GM10248 (cell line): ENCODE measurements at regions not wholly inside any gene's neighbourhood (a gene's known extent, or its start where the extent isn't known, plus 50 kb on each side); places are given as distances from the start of the nearest gene placed in this dataset.

Experiments
- CTCF ChIA-PET: fragments of 300-600 bp; sonication (Branson Sonifier 250); formaldehyde crosslinking; extraction: SDS; loops from one replicate; lab custom pipeline; 2021; ENCODE audit warnings: antibody characterized with exemption; lab: Yijun Ruan, JAX
- POLR2A ChIA-PET: fragments of 350-650 bp; sonication (Branson Sonifier 250); formaldehyde crosslinking; extraction: SDS; loops from one replicate; lab custom pipeline; 2020; ENCODE audit warnings: antibody characterized with exemption; lab: Yijun Ruan, JAX
- DNase-seq: peaks from one replicate; pipeline ENCODE4 v3.0.0; 2012; ENCODE audit errors: extremely low spot score
- TF ChIP-seq, protein P1 (sequence below): IDR thresholded peaks from 2 replicates; pipeline ENCODE4 v1.5.1; 2012; ENCODE audit warnings: mild to moderate bottlenecking, low read depth; ENCODE audit errors: extremely low read depth, missing control alignments, control extremely low read depth

DNA sequence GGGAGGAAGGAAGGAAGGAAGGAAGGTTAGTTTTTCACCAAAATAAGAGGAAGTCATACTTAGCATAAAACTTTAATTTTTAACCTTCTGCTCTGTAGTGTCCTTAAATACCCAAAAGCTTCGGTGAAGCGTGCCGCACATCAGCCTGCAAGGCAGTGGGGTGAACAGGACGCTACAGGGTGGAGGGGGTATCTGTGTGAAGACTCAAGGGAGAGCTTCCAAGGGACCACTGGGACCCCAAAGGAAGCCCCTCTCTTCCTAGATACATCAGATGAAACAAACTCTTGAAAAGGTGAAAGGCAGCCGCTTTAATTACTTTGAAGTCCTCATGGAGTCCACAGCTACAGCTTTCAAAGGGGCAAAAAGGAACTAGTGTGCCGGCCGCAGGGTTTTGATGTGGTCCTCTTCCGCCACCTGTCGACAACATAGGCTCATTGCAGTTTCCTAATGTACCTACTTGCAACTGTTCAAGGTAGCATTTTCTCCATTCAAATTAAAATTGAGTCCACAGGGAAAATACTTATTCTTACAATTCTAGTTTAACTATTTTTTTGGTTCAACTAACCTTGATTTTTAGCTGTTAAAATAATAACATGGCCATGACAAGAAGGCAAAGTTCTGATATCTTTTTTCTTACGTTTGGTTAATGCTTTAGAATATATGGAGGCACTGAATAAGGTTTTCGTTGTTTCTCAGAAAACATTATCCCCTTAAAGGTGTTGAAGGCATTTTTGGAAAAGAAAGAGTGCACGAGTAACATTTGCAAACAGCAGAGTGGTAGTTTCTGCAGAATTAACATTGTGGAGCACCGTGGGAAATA, 135.0 kb upstream of the RIPOR2 start:
- TF ChIP-seq, protein P1, sequence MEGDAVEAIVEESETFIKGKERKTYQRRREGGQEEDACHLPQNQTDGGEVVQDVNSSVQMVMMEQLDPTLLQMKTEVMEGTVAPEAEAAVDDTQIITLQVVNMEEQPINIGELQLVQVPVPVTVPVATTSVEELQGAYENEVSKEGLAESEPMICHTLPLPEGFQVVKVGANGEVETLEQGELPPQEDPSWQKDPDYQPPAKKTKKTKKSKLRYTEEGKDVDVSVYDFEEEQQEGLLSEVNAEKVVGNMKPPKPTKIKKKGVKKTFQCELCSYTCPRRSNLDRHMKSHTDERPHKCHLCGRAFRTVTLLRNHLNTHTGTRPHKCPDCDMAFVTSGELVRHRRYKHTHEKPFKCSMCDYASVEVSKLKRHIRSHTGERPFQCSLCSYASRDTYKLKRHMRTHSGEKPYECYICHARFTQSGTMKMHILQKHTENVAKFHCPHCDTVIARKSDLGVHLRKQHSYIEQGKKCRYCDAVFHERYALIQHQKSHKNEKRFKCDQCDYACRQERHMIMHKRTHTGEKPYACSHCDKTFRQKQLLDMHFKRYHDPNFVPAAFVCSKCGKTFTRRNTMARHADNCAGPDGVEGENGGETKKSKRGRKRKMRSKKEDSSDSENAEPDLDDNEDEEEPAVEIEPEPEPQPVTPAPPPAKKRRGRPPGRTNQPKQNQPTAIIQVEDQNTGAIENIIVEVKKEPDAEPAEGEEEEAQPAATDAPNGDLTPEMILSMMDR: peak; percentile 78
- CTCF ChIA-PET: interaction anchor here (0.6 to 6.3 kb wide), 54 partner anchors 10 to 491 kb away, joined by 3 to 132 read pairs (median 6); no protein-coding TSS in a partner anchor
- peak; percentile 69 for DNase-seq
- POLR2A ChIA-PET: no interaction called here

DNA sequence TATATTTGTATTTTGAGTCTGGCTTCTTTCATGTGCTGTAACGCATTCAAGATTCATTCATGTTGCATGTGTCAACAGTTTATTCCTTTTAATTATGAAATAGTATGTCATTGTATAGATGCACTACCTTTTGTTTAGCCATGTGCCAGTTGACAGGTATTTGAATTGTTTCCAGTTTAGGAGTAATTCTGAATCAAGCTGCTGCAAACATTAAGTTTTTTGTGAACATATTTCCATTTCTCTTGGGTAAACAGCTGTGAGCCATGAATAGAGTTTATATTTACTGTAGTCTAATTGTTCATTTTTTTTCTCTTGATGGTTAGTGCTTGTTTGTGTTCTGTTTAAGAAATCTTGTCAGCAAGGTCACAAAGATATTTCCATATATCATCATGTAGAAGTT, 142.4 kb upstream of the RIPOR2 start:
- ChIA-PET CTCF (interaction anchor here (1.1 kb wide), 1 partner anchor 51 kb away, joined by 3 read pairs; no protein-coding TSS in a partner anchor), POLR2A (no interaction called here)
- TF ChIP-seq, protein P1: no peak
- DNase-seq: no peak

DNA sequence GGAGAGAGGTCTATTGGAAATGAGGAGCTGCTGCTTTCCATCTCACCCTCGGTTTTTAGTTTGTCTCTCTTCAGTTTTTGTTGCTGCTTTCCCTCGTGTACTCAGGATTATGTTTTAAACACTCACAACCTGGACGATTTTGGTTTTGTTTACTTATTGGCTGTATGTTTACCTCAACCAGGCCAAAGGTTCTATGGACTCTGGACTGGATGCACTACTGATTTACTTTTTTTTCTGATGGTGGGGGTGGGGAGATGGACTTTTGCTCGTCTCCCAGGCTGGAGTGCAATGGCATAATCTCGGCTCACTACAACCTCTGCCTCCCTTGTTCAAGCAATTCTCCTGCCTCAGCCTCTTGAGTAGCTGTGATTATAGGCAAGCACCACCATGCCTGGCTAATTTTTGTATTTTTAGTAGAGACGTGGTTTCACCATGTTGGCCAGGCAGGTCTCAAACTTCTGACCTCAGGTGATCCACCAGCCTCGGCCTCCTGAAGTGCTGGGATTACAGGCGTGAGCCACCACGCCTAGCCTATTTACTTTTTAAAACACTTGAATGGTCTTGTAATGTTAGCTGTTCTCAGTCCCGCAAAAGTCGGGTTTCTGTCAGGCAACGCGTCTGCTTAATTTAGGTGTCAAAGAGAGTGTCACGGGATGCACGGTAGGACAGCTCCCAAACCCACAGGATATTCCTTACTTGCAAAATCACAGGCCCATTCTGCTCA, 148.2 kb upstream of the RIPOR2 start:
- POLR2A ChIA-PET: no interaction called here
- CTCF ChIA-PET: interaction anchor here (0.9 to 1.5 kb wide), 3 partner anchors 13 to 66 kb away, joined by 3 to 7 read pairs (median 5); no protein-coding TSS in a partner anchor
- TF ChIP-seq, protein P1: no peak
- DNase-seq: no peak

DNA sequence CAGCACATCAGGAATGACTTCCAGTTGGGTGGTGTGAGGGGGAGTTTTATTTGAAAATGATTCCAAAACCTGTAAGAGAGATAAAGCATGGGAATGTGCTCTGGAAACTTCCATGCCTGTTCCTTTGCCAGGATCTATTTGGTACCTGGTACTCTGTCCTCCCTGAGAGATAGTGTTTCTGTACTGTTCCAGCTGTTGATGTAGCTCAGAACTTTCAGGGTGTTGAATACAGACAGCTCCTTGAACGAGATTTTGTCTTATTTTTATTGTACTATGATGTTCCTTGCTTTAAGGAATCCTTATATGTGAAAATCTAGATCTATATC, 148.7 kb upstream of the RIPOR2 start:
- ChIA-PET CTCF (interaction anchor here (0.9 to 1.5 kb wide), 2 partner anchors 58 to 67 kb away, joined by 3 to 5 read pairs; no protein-coding TSS in a partner anchor), POLR2A (no interaction called here)
- TF ChIP-seq, protein P1: no peak
- no peak for DNase-seq

DNA sequence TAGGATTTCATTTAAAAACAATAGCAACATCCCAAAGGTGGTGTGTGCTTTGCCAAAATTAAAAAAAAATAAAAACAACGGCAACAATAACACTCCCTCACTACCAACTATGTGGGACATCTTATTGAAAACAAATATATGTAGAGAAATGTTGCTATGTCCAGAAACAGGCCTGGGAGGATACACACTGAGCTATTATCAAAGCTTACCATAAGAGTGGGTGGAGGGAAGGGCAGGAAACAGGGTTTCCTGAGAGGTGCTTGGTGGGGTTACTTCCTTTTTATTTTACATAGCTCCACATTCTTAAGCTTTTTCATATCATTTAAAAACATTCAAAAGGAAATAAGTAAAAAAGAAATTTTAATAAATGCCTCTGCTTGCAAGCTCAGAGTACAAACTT, 150.0 kb upstream of the RIPOR2 start:
- ChIA-PET POLR2A (no interaction called here), CTCF (interaction anchor here (1.3 to 1.9 kb wide), 3 partner anchors 15 to 59 kb away, joined by 5 to 8 read pairs (median 5); no protein-coding TSS in a partner anchor)
- DNase-seq: peak; percentile 20
- TF ChIP-seq, protein P1: no peak

DNA sequence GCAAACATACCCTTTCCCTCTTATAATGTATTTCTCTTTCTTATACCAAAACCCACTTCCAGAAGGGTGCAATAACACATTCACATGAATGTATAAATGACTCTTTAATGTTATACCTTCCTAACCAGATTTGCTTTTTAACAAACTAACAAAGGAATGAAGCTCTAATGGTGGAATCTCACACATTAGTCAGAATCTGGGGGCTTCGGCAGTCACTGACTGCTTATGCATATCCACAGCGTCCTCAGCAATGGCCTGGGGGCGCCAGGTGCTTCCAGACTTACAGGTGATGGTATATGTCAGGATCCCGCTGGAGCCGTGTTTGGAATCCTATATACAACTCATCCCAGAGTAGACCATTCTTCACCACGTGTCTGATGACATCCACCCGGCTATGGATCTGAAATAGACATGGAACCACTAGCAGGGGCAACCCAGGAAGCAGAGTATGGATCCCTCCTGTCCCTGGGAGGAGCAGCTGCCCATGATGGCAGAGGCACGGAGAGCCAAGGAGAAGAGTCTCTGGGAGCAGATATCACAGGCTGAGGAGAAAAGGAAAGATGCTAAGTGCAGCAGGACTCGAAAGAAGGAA, 150.8 kb upstream of the RIPOR2 start:
- TF ChIP-seq, protein P1: no peak
- ChIA-PET POLR2A (no interaction called here), CTCF (interaction anchor here (1.0 to 1.9 kb wide), 4 partner anchors 12 to 22 kb away, joined by 3 to 8 read pairs (median 4); no protein-coding TSS in a partner anchor)
- no peak for DNase-seq
